Hepatocyte (in vitro differentiated cells): ENCODE measurements at regions not wholly inside any gene's neighbourhood (a gene's known extent, or its start where the extent isn't known, plus 50 kb on each side); places are given as distances from the start of the nearest gene placed in this dataset.

Experiments
- DNase-seq: peaks from one replicate; pipeline ENCODE4 v3.0.0-alpha.2; 2016; ENCODE audit warnings: low spot score
- H2AFZ ChIP-seq: fragments of 200-600 bp; sonication (generic); 2 replicates; pipeline ENCODE4 v1.6.0; 2016; ENCODE audit warnings: antibody characterized with exemption, mild to moderate bottlenecking
- H3K27ac ChIP-seq: fragments of 200-600 bp; sonication (generic); 2 replicates; pipeline ENCODE4 v1.5.1; 2016; ENCODE audit warnings: mild to moderate bottlenecking
- H3K27me3 ChIP-seq: fragments of 200-600 bp; sonication (generic); 2 replicates; pipeline ENCODE4 v1.6.1; 2016
- H3K36me3 ChIP-seq: fragments of 200-600 bp; sonication (generic); replicated peaks from 2 replicates; pipeline ENCODE4 v1.5.1; 2016; ENCODE audit warnings: low read depth; ENCODE audit not compliant: insufficient read depth
- H3K4me1 ChIP-seq: fragments of 200-600 bp; sonication (generic); 2 replicates; pipeline ENCODE4 v1.5.1; 2016; ENCODE audit warnings: mild to moderate bottlenecking, moderate library complexity; ENCODE audit not compliant: insufficient read depth
- H3K4me2 ChIP-seq: fragments of 200-600 bp; sonication (generic); 2 replicates; pipeline ENCODE4 v1.6.0; 2016
- H3K4me3 ChIP-seq: fragments of 200-600 bp; sonication (generic); 2 replicates; pipeline ENCODE4 v1.5.1; 2016; ENCODE audit warnings: mild to moderate bottlenecking
- H3K79me2 ChIP-seq: fragments of 200-600 bp; sonication (generic); 2 replicates; pipeline ENCODE4 v1.6.0; 2017; ENCODE audit warnings: mild to moderate bottlenecking
- H3K9me2 ChIP-seq: fragments of 200-600 bp; sonication (generic); replicated peaks from 2 replicates; pipeline ENCODE4 v1.6.0; 2017; ENCODE audit warnings: mild to moderate bottlenecking; ENCODE audit not compliant: insufficient read depth
- H3K9me3 ChIP-seq: fragments of 200-600 bp; sonication (generic); 2 replicates; pipeline ENCODE4 v1.5.1; 2016; ENCODE audit warnings: low read depth, mild to moderate bottlenecking
- H4K20me1 ChIP-seq: fragments of 200-600 bp; sonication (generic); 2 replicates; pipeline ENCODE4 v1.6.0; 2016; ENCODE audit warnings: mild to moderate bottlenecking; ENCODE audit not compliant: insufficient read depth, poor library complexity, severe bottlenecking
- CTCF ChIP-seq: fragments of 200-600 bp; sonication (generic); IDR thresholded peaks from 2 replicates; pipeline ENCODE4 v1.5.1; 2016; ENCODE audit warnings: antibody characterized with exemption, mild to moderate bottlenecking; ENCODE audit not compliant: poor library complexity
- EZH2 ChIP-seq: fragments of 200-600 bp; sonication (generic); IDR thresholded peaks from 2 replicates; pipeline ENCODE4 v1.6.1; 2016; ENCODE audit warnings: antibody characterized with exemption, mild to moderate bottlenecking, borderline replicate concordance
- EZH2phosphoT487 ChIP-seq: fragments of 200-600 bp; sonication (generic); IDR thresholded peaks from one replicate; pipeline ENCODE4 v1.6.1; 2018; ENCODE audit warnings: antibody characterized with exemption, mild to moderate bottlenecking, low read depth, moderate library complexity; ENCODE audit not compliant: unreplicated experiment, severe bottlenecking
- WGBS: methylation state at CpG from one replicate; pipeline ENCODE4 v1.1.6; 2016; ENCODE audit warnings: low lambda C conversion rate; ENCODE audit errors: missing lambda C conversion rate; 5-methylcytosine and 5-hydroxymethylcytosine counted together

DNA sequence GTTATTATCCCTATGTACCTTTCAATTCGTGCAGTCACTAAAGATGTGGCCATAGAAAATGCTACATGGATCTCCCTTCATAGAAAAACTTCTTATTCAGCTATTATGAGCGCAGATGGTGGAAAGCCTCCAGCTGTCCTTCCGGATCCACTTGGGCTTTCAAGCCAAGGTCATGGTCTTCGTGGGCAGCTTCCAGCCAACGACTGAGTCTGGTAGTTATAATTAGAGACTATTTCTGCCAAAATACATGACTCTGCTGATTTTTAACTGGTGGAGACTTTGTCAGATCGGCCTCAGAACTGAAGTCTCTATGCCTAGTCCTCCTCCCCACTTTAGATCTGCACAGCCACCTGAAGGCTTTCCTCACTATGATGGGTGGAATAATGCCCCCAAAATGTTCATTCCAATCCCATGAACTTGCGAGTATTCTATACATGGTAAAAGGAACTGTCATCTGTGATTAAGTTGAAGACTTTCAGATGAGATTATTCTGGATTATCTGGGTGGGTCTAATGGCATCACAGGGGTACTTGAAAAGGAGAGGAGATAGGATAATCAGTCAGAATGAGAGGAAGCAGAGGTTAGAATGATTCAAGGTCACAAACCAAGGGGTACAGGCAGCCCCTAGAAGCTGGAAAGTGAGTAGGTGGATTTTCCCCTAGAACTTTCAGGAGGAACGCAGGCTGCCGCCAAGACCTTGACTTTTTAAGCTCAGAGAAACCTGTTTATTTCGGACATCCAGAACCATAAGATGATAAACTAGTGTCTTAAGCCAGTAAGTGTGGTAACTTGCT is 171.1 kb upstream of the CXCL13 start:
- Histone ChIP-seq H3K4me2 (no peak overlapping the region), H4K20me1 (no peaks in the 10 kb centered on the region), H3K79me2 (no peaks in the 10 kb centered on the region), H3K9me3 (no peaks in the 10 kb centered on the region), H3K36me3 (no peaks in the 10 kb centered on the region), H3K27me3 (no peaks in the 10 kb centered on the region), H3K4me3 (no peak overlapping the region), H3K9me2 (no peaks in the 10 kb centered on the region), H3K27ac (no peak overlapping the region), H3K4me1 (no peaks in the 10 kb centered on the region), H2AFZ (no peak overlapping the region)
- no peak for DNase-seq
- TF ChIP-seq EZH2 (no peak), CTCF (no peak), EZH2phosphoT487 (no peak)
- WGBS = 80% methylated on average over 10 of the region's 10 CpGs

GRCh38 chr4:77437079-77437478 is 168.5 kb upstream of the CXCL13 start:
- Histone ChIP-seq H3K4me2 (no peak overlapping the region), H3K27me3 (no peaks in the 10 kb centered on the region), H3K9me3 (no peaks in the 10 kb centered on the region), H4K20me1 (no peaks in the 10 kb centered on the region), H3K4me1 (no peaks in the 10 kb centered on the region), H3K27ac (no peak overlapping the region), H3K4me3 (no peak overlapping the region), H3K36me3 (no peaks in the 10 kb centered on the region), H3K79me2 (no peaks in the 10 kb centered on the region), H3K9me2 (no peaks in the 10 kb centered on the region), H2AFZ (no peak overlapping the region)
- no peak for TF ChIP-seq EZH2phosphoT487
- TF ChIP-seq CTCF = no peak
- TF ChIP-seq EZH2 = no peak
- WGBS = 97% methylated on average over 4 of the region's 4 CpGs
- DNase-seq = no peak

GRCh38 chr4:77438549-77438948 is 167.1 kb upstream of the CXCL13 start:
- Histone ChIP-seq H3K9me2 (no peaks in the 10 kb centered on the region), H3K4me1 (no peaks in the 10 kb centered on the region), H3K27ac (no peak overlapping the region), H3K4me2 (no peak overlapping the region), H3K79me2 (no peaks in the 10 kb centered on the region), H3K36me3 (no peaks in the 10 kb centered on the region), H3K27me3 (peaks cover under 1% of the 10 kb centered on the region), H3K4me3 (no peak overlapping the region), H2AFZ (no peak overlapping the region), H4K20me1 (no peaks in the 10 kb centered on the region), H3K9me3 (no peaks in the 10 kb centered on the region)
- DNase-seq = no peak
- WGBS = 97% methylated on average over 9 of the region's 9 CpGs
- TF ChIP-seq EZH2 = no peak
- TF ChIP-seq CTCF = no peak
- TF ChIP-seq EZH2phosphoT487 = no peak

GRCh38 chr4:77443941-77444340 is 161.7 kb upstream of the CXCL13 start:
- 97% methylated on average over 1 of the region's 1 CpG for WGBS
- no peak overlapping the region for H3K27ac ChIP-seq
- no peaks in the 10 kb centered on the region for H3K4me1 ChIP-seq
- H3K27me3 ChIP-seq = peaks cover 11% of the 10 kb centered on the region
- TF ChIP-seq EZH2 = no peak
- no peak for TF ChIP-seq CTCF
- no peak for TF ChIP-seq EZH2phosphoT487
- H3K79me2 ChIP-seq = no peaks in the 10 kb centered on the region
- H3K9me3 ChIP-seq = no peaks in the 10 kb centered on the region
- H4K20me1 ChIP-seq = no peaks in the 10 kb centered on the region
- H3K4me3 ChIP-seq = no peak overlapping the region
- no peak overlapping the region for H3K4me2 ChIP-seq
- no peaks in the 10 kb centered on the region for H3K9me2 ChIP-seq
- H3K36me3 ChIP-seq = no peaks in the 10 kb centered on the region
- no peak overlapping the region for H2AFZ ChIP-seq
- DNase-seq = no peak
